IMR-90 (cell line): ENCODE measurements at regions not wholly inside any gene's neighbourhood (a gene's known extent, or its start where the extent isn't known, plus 50 kb on each side); places are given as distances from the start of the nearest gene placed in this dataset.

Source experiments
- ATAC-seq: fragments of 200-7000 bp; cut with Tn5 transposase; 2 replicates; pipeline ENCODE4 v1.9.1; 2020; ENCODE audit warnings: low read depth, mild to moderate bottlenecking, moderate library complexity
- BruUV-seq: library from RNA; stranded (reverse); fragments of 400-500 nt; replicated peaks from 2 replicates; lab custom pipeline; 2021; lab: Mats Ljungman, UMichigan
- CTCF ChIA-PET: fragments of 300-600 bp; formaldehyde crosslinking; extraction: SDS; loops from one replicate; lab custom pipeline; 2021; ENCODE audit warnings: antibody characterized with exemption; lab: Yijun Ruan, JAX
- POLR2A ChIA-PET: fragments of 300-600 bp; sonication (Branson Sonifier 250); formaldehyde crosslinking; loops from one replicate; lab custom pipeline; 2022; ENCODE audit warnings: antibody characterized with exemption; ENCODE audit not compliant: unreplicated experiment; lab: Charles Lee
- DNase-seq: peaks from one replicate; pipeline ENCODE4 v3.0.0; 2013
- H2AFZ ChIP-seq: replicated peaks from 2 replicates; pipeline ENCODE3; 2013; ENCODE audit warnings: low read length, mild to moderate bottlenecking; ENCODE audit not compliant: poor library complexity
- H2AK5ac ChIP-seq: 2 replicates; pipeline ENCODE4 v1.6.1; 2013; ENCODE audit warnings: low read depth, low read length, inconsistent platforms
- H2AK9ac ChIP-seq: replicated peaks from 2 replicates; pipeline ENCODE3; 2013; ENCODE audit warnings: mild to moderate bottlenecking, low read depth, low read length, moderate library complexity; ENCODE audit not compliant: poor library complexity
- H2BK120ac ChIP-seq: 2 replicates; pipeline ENCODE4 v1.6.1; 2013; ENCODE audit warnings: low read depth, low read length, inconsistent platforms
- H2BK15ac ChIP-seq: 3 replicates; pipeline ENCODE4 v1.6.1; 2013; ENCODE audit warnings: low read depth, low read length, inconsistent platforms
- H2BK20ac ChIP-seq: 2 replicates; pipeline ENCODE4 v1.6.1; 2013; ENCODE audit warnings: low read depth, mild to moderate bottlenecking, inconsistent platforms, low read length, moderate library complexity
- H2BK5ac ChIP-seq: 2 replicates; pipeline ENCODE4 v1.6.1; 2013; ENCODE audit warnings: mild to moderate bottlenecking, low read depth, low read length, inconsistent platforms; ENCODE audit not compliant: poor library complexity, severe bottlenecking
- H3K14ac ChIP-seq: replicated peaks from 2 replicates; pipeline ENCODE4 v1.6.1; 2013; ENCODE audit warnings: low read depth, low read length, inconsistent platforms
- H3K18ac ChIP-seq: 2 replicates; pipeline ENCODE4 v1.6.1; 2013; ENCODE audit warnings: low read depth, low read length, control low read depth
- H3K23ac ChIP-seq: 2 replicates; pipeline ENCODE4 v1.6.1; 2013; ENCODE audit warnings: low read depth, low read length, inconsistent platforms
- H3K27ac ChIP-seq: 2 replicates; pipeline ENCODE4 v1.5.1; 2013; ENCODE audit warnings: mild to moderate bottlenecking, control low read depth, low read length; ENCODE audit not compliant: insufficient read depth
- H3K27me3 ChIP-seq: 2 replicates; pipeline ENCODE4 v1.6.1; 2013; ENCODE audit warnings: low read length; ENCODE audit not compliant: control insufficient read depth, insufficient read depth
- H3K36me3 ChIP-seq: 2 replicates; pipeline ENCODE4 v1.6.1; 2013; ENCODE audit warnings: low read length, mixed read lengths; ENCODE audit not compliant: control insufficient read depth, insufficient read depth
- H3K4ac ChIP-seq: 2 replicates; pipeline ENCODE4 v1.6.1; 2013; ENCODE audit warnings: low read depth, low read length, inconsistent platforms
- H3K4me1 ChIP-seq: 2 replicates; pipeline ENCODE4 v1.6.1; 2013; ENCODE audit warnings: low read length, mixed read lengths; ENCODE audit not compliant: control insufficient read depth, insufficient read depth
- H3K4me2 ChIP-seq: 2 replicates; pipeline ENCODE4 v1.6.1; 2013; ENCODE audit warnings: low read depth, mild to moderate bottlenecking, control low read depth, low read length, moderate library complexity
- H3K4me3 ChIP-seq: 2 replicates; pipeline ENCODE4 v1.5.1; 2013; ENCODE audit warnings: low read depth, mild to moderate bottlenecking, control low read depth, low read length, moderate library complexity; ENCODE audit not compliant: insufficient read depth
- H3K56ac ChIP-seq: 2 replicates; pipeline ENCODE4 v1.6.1; 2013; ENCODE audit warnings: low read length, inconsistent platforms; ENCODE audit not compliant: insufficient read depth; ENCODE audit errors: extremely low read depth
- H3K79me1 ChIP-seq, 2 experiments: 2 replicates each; pipeline ENCODE4 v1.6.1; 2013; ENCODE audit warnings: low read length in 2 of 2, inconsistent platforms in 1 of 2, low read depth in 1 of 2
- H3K9ac ChIP-seq: 2 replicates; pipeline ENCODE4 v1.6.1; 2013; ENCODE audit warnings: low read depth, low read length, control low read depth
- H3K9me1 ChIP-seq: 2 replicates; pipeline ENCODE4 v1.6.1; 2013; ENCODE audit warnings: low read length, inconsistent platforms; ENCODE audit not compliant: insufficient read depth
- H3K9me3 ChIP-seq: 2 replicates; pipeline ENCODE4 v1.6.1; 2013; ENCODE audit warnings: low read length; ENCODE audit not compliant: control insufficient read depth, insufficient read depth
- H4K20me1 ChIP-seq: 2 replicates; pipeline ENCODE4 v1.6.1; 2013; ENCODE audit warnings: low read length, inconsistent platforms; ENCODE audit not compliant: insufficient read depth
- H4K5ac ChIP-seq: 2 replicates; pipeline ENCODE4 v1.6.1; 2013; ENCODE audit warnings: mild to moderate bottlenecking, low read depth, low read length, control low read depth
- H4K8ac ChIP-seq, 2 experiments: 2 replicates each; pipeline ENCODE4 v1.6.1; 2013; ENCODE audit warnings: low read depth in 2 of 2, low read length in 2 of 2, control low read depth in 1 of 2, inconsistent platforms in 1 of 2
- H4K91ac ChIP-seq: 2 replicates; pipeline ENCODE4 v1.6.1; 2013; ENCODE audit warnings: low read depth, low read length, inconsistent platforms; ENCODE audit not compliant: insufficient read depth
- BHLHE40 ChIP-seq: fragments of 150-350 bp; IDR thresholded peaks from 2 replicates; pipeline ENCODE4 v1.6.1; 2016; ENCODE audit warnings: mild to moderate bottlenecking, low read depth, low read length
- CEBPB ChIP-seq: IDR thresholded peaks from 2 replicates; pipeline ENCODE4 v1.6.1; 2012; ENCODE audit warnings: low read depth, low read length, improper control_type of control experiment
- CTCF ChIP-seq: conservative IDR thresholded peaks from 2 replicates; pipeline ENCODE4 v1.5.1; 2012; ENCODE audit warnings: mild to moderate bottlenecking, low read depth, low read length, improper control_type of control experiment
- FOS ChIP-seq: fragments of 150-350 bp; IDR thresholded peaks from 2 replicates; pipeline ENCODE4 v1.6.1; 2016; ENCODE audit warnings: low read depth, low read length
- MAFK ChIP-seq: IDR thresholded peaks from 2 replicates; pipeline ENCODE4 v1.6.1; 2012; ENCODE audit warnings: low read depth, low read length, improper control_type of control experiment
- MAZ ChIP-seq: IDR thresholded peaks from 2 replicates; pipeline ENCODE4 v1.6.1; 2012; ENCODE audit warnings: low read depth, mild to moderate bottlenecking, low read length, improper control_type of control experiment, moderate library complexity, borderline replicate concordance
- NFE2L2 ChIP-seq: fragments of 150-350 bp; IDR thresholded peaks from 2 replicates; pipeline ENCODE4 v1.6.1; 2016; ENCODE audit warnings: low read depth, mild to moderate bottlenecking, low read length
- POLR2A ChIP-seq: IDR thresholded peaks from 2 replicates; pipeline ENCODE4 v1.6.1; 2012; ENCODE audit warnings: mild to moderate bottlenecking, low read depth, low read length
- RAD21 ChIP-seq: IDR thresholded peaks from 2 replicates; pipeline ENCODE4 v1.6.1; 2012; ENCODE audit warnings: low read length, improper control_type of control experiment
- RCOR1 ChIP-seq: IDR thresholded peaks from 2 replicates; pipeline ENCODE4 v1.6.1; 2012; ENCODE audit warnings: mild to moderate bottlenecking, low read length, improper control_type of control experiment; ENCODE audit not compliant: insufficient replicate concordance
- RFX5 ChIP-seq: IDR thresholded peaks from 2 replicates; pipeline ENCODE4 v1.8.0; 2012; ENCODE audit warnings: low read depth, mild to moderate bottlenecking, low read length, moderate library complexity
- SMC3 ChIP-seq: fragments of 150-350 bp; IDR thresholded peaks from 2 replicates; pipeline ENCODE4 v1.6.1; 2016; ENCODE audit warnings: low read depth, mild to moderate bottlenecking, antibody characterized with exemption, low read length, moderate library complexity
- WGBS, 2 experiments: methylation state at CpG; one replicate each; pipeline versions ENCODE4 v1.1.5 to v1.1.7; 2013; ENCODE audit warnings: missing lambda C conversion rate in 2 of 2; ENCODE audit not compliant: insufficient read length in 1 of 2; ENCODE audit errors: extremely low coverage in 2 of 2; 5-methylcytosine and 5-hydroxymethylcytosine counted together
- dilution Hi-C: fragments of 300-500 bp; cut with HindIII; formaldehyde crosslinking; loops from one replicate; pipeline ENCODE4 v1.14.3; 2018; ENCODE audit warnings: low sequenced_read_pairs; ENCODE audit not compliant: unreplicated experiment
- in situ Hi-C: fragments of 300-500 bp; cut with MboI; formaldehyde crosslinking; loops from 3 replicates; pipeline ENCODE4 v1.14.3; 2019; ENCODE audit warnings: low sequenced_read_pairs, inconsistent platforms, mixed read lengths
- intact Hi-C: fragments of 100-400 bp; cut with micrococcal nuclease; formaldehyde crosslinking; loops from 2 replicates; pipeline ENCODE4 v1.10.0; 2022
- TF ChIP-seq, protein P1 (sequence below): fragments of 150-350 bp; IDR thresholded peaks from 2 replicates; pipeline ENCODE4 v1.6.1; 2016; ENCODE audit warnings: low read depth, mild to moderate bottlenecking, low read length, moderate library complexity, borderline replicate concordance
- TF ChIP-seq, protein P2 (sequence below): fragments of 150-350 bp; IDR thresholded peaks from 2 replicates; pipeline ENCODE4 v1.6.1; 2017; ENCODE audit warnings: mild to moderate bottlenecking, antibody characterized with exemption, low read length, low read depth

GRCh38 chr20:43341511-43341910 is 116.2 kb upstream of the SRSF6 start:
- POLR2A ChIA-PET, result no interaction called here
- Histone ChIP-seq H2BK15ac (no peak overlapping the region), H3K27me3 (no peaks in the 10 kb centered on the region), H3K9ac (no peak overlapping the region), H2BK20ac (no peak overlapping the region), H3K4me2 (no peak overlapping the region), H2BK5ac (no peak overlapping the region), H3K9me1 (no peaks in the 10 kb centered on the region), H3K56ac (no peak overlapping the region), H3K14ac (no peak overlapping the region), H3K27ac (no peak overlapping the region), H2AFZ (no peak overlapping the region), H3K23ac (no peak overlapping the region), H3K36me3 (no peaks in the 10 kb centered on the region), H2AK9ac (no peak overlapping the region), H3K4me3 (no peak overlapping the region), H3K18ac (no peak overlapping the region), H4K8ac (no peak overlapping the region), H3K79me1 (no peaks in the 10 kb centered on the region), H4K20me1 (no peaks in the 10 kb centered on the region), H3K9me3 (peaks cover 2% of the 10 kb centered on the region; the same call in 1 of the 2 replicates), H3K4me1 (no peaks in the 10 kb centered on the region), H4K5ac (no peak overlapping the region), H2AK5ac (no peak overlapping the region), H3K4ac (no peak overlapping the region), H4K91ac (no peak overlapping the region), H2BK120ac (no peak overlapping the region)
- DNase-seq (no peak), ATAC-seq (no peak)
- BruUV-seq, result no TSS peak
- in situ Hi-C loops, result no loop called here
- TF ChIP-seq BHLHE40 (no peak), POLR2A (no peak), RFX5 (no peak), RCOR1 (no peak), FOS (no peak), SMC3 (no peak), CTCF (no peak), RAD21 (no peak), CEBPB (no peak), MAZ (no peak), NFE2L2 (no peak), MAFK (no peak)
- TF ChIP-seq, protein P1, sequence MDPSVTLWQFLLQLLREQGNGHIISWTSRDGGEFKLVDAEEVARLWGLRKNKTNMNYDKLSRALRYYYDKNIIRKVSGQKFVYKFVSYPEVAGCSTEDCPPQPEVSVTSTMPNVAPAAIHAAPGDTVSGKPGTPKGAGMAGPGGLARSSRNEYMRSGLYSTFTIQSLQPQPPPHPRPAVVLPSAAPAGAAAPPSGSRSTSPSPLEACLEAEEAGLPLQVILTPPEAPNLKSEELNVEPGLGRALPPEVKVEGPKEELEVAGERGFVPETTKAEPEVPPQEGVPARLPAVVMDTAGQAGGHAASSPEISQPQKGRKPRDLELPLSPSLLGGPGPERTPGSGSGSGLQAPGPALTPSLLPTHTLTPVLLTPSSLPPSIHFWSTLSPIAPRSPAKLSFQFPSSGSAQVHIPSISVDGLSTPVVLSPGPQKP, result no peak
- TF ChIP-seq, protein P2, sequence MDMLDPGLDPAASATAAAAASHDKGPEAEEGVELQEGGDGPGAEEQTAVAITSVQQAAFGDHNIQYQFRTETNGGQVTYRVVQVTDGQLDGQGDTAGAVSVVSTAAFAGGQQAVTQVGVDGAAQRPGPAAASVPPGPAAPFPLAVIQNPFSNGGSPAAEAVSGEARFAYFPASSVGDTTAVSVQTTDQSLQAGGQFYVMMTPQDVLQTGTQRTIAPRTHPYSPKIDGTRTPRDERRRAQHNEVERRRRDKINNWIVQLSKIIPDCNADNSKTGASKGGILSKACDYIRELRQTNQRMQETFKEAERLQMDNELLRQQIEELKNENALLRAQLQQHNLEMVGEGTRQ, result no peak
- CTCF ChIA-PET, result no interaction called here
- intact Hi-C loops, result no loop called here
- dilution Hi-C loops, result no loop called here
- no CpG with 5 or more reads among the region's 5 CpGs for WGBS, 2 experiments
